Stimulated activated CD8-positive, alpha-beta memory T cell treated with anti-CD3 and anti-CD28 coated beads, Interleukin-15, amount 100 ng/mL, for 24 hours (primary cell): ENCODE measurements at regions not wholly inside any gene's neighbourhood (a gene's known extent, or its start where the extent isn't known, plus 50 kb on each side); places are given as distances from the start of the nearest gene placed in this dataset.
"Not testable (repeated sequence)": the region's sequence is repeated elsewhere in the genome, so short reads cannot be mapped to it uniquely, and the experiment has no call there.

ENCODE experiments used
- DNase-seq: peaks from one replicate; pipeline ENCODE4 v3.0.0-alpha.2; 2020; ENCODE audit warnings: low read depth

GRCh38 chr2:105497094-105497493, 98.2 kb upstream of the FHL2 start:
- no peak for DNase-seq

DNA sequence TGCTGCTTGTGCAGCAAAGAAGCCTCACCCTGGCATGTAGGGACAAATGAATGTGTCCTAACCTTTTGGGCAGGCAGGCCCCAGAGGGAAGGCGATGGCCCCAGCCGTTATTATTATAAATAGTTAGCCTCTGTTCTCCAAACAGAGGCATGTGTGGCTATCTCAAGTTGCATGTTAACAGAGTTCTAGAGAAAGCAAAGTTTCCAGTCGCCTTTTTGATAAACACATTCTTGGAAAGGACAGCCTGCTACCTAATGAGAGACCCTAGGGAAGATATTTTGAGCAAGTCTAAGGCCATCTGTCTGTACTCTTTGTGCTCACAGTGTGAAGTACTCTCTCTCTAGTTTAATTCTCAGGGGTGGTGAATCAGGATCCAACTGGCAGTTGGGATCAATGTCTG, 97.4 kb upstream of the FHL2 start:
- DNase-seq, result no peak

DNA sequence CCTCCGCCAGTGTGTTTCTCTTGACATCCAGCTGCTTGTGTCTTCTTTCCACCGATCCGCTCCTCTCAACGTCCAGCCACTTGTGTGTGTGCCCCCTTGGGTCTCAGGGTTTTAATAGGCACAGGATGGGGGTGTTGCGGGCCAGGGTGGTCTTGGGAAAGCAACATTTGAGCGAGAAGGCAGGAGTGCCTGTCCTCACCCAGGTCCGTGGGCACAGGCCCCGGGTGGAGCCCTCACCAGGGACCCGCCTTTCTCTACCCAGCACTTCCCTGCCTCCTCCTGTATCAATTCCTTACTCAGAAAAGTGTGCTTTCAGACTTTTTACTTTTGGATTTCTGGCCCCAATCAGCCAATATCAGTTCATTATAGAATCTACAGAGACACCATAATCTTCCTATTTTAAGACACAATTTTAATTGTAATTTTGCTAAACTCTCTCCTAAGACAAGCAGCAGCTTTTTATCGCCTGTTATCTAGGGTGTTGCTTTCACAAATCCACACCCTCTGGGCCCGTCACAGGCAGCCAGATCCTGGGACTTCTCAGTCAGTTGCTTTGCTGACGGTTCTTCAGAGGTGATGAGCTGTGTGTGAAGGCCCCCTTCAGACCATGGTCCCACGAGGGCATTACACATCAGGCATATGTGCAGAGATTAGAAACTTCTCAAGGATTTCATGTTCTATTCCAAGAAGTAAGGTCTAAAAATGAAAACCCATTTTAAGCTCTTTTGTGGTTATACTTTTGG, 96.0 kb upstream of the FHL2 start:
- no peak for DNase-seq

DNA sequence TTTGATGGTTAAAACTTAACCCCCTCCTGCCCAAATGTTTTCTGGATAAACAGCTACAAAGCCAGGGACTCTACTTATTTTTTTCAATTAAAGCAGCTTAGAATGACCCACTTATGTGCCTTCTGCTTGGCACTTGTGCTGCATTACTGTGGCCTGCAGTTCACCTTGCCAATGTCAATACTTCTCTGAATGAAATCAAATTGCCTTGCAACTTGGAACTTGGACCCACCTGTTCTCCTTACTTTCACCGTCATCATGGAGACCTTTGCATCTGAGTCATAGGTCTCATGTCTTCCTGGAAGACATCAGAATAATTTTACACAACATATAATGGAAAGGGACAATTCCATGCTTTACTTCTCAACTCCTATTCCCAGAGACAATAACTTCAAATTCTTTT, 92.1 kb upstream of the FHL2 start:
- no peak for DNase-seq

DNA sequence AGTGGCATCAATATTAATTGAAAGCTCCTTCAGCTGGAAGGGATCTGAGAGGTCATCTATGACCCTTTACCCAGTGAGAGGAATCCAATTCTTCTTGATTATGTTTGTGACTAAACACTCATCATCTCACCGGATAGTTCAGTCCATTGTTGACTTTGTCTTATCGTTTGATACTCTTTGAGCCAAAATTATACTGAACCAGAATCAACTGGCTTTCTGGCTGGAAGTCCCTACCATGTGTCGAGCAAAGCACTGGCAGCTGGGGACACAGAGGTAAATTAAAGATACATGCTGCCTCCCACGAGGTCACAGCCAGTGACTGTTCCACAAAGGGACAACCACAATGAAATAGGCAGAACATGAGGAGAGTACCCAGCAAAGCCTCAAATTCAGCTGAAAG, 91.4 kb upstream of the FHL2 start:
- no peak for DNase-seq

DNA sequence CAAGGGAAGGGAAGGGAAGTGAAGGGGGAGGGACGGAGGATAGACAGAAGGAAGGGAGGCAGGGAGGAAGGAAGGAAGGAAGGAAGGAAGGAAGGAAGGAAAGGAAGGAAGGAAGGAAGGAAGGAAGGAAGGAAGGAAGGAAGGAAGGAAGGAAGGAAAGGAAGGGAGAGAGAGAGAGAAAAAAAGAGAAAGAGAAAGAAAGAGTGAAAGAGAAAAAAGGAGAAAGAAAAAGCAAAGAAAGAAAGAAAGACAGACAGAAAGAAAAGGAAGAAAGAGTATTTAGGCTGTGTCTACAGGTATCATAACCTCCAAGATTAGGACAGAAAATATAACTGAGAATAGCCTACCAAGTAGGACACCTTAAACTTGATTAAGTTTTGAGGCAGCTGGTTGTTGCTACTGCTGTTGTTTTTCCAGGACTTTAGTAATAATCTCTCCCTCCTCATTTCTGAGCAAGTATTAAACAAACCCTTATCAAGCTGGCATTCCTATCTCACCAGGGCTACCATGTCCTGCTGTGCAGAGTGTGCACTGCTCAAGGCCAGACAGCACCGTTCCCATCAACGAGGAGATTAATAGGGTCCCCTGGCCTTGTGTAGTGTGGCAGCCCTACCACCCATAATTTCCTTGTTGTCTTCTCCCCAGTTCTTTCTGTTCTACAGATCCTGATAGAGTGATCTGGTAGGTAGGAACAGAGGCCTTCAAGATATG, 90.5 kb upstream of the FHL2 start:
- DNase-seq, result no peak

GRCh38 chr2:105488285-105488684, 89.4 kb upstream of the FHL2 start:
- DNase-seq, result no peak

GRCh38 chr2:105487142-105488069, 88.6 kb upstream of the FHL2 start:
- no peak for DNase-seq

- DNase-seq, result no peak
Measured at GRCh38 chr2:105486762-105487141, 87.9 kb upstream of the FHL2 start.

- no peak for DNase-seq
Measured at GRCh38 chr2:105478670-105479069, 79.8 kb upstream of the FHL2 start.

- not testable (repeated sequence) for DNase-seq
Measured at GRCh38 chr2:105477050-105477620, 78.3 kb upstream of the FHL2 start.

DNA sequence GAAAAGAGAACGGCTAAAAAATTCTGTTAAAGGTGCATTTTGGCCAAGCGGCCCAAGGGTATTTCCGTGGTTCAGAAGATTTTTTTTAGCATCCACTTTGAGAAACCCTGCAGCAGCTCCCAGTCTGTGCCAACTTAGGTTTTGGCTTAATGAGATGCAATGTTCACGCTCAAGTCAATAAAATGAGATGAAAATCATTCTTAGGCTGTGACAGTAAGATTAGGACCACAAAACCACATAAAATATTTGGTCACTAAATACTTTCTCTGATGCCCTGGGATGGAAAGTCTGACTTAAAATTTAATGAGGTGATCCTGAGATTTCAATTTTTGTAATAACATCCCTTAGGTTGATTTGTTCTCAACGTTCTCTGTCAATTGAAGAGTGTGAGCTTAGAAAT, 74.2 kb upstream of the FHL2 start:
- no peak for DNase-seq

- DNase-seq, result no peak
Measured at GRCh38 chr2:105470979-105471378, 72.1 kb upstream of the FHL2 start.

GRCh38 chr2:105469781-105470180, 70.9 kb upstream of the FHL2 start:
- no peak for DNase-seq

DNA sequence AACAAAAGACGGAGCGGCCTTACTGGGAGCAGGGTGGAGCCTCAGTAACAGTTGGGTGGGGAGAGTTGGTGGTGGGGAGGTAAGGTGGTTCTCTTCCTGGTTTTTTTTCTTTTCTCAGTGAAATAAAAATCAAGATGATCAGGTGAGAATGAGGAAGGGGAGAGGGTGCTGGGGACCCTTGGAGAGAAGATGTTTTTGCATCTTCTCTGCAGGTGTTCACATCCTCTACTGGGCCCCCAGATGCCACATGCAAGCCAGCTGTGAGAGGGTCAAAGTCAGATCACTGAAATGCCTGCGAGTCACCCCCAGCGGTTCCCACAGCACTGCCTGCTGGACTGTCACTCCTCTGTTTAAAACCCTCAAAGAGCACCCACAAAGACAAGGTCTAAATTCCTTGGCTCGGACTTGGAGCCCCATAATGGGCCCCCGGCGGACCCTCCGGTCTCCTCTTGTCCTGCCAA, 69.8 kb upstream of the FHL2 start:
- DNase-seq, result no peak

DNA sequence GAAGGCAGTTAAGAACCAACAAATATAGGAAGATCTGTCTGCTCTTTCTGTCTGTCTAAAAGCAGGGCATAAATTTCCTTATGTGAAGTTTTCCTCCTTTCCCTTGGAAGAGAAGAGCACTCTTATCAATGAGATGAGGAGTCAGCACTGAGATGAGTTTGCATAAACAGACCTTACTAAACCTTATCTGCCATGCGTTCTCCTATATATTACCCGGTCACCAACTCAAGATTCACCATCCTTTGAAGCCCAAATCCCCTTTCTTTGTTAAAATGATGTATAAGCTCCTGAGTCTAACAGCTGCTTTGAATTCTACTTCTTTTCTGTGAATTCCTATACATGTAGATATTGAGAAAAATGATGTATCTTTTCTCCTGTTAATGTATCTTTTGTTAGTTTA, 65.5 kb upstream of the FHL2 start:
- no peak for DNase-seq

DNA sequence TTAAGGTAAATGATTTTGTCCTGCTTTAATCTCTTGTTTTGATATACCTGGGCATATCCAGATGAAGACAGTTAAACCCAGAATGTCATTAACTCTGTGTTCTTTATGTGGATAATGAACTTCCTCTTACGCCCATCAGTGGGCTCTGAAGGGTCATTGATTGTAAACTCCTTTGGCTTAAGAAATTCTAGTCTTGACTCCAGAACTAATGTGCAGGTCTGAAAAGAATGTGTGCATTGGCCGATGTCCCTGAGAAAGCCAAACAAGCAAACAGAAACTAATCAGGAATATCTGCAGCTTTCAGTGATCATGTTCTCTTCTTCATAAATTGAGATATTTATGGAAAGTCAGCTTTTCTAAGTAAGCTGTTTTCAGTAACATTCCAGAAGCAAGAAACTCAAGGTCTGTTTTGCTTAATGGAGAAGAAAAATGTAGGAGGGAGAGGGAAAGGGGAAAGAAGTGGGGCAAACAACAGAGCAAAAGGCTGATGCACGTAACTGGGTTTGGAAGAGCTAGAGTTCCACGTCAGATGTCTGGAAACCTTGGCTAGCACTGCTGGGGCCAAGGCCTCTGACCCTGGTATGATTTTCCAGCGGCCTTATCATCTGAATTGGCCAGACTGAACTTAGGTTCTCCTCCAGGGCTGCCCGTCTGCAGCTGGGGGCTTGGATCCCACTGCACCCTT, 61.3 kb upstream of the FHL2 start:
- DNase-seq, result no peak

- DNase-seq, result no peak
Measured at GRCh38 chr2:105458076-105458475, 59.2 kb upstream of the FHL2 start.

GRCh38 chr2:105455488-105456003, 56.7 kb upstream of the FHL2 start:
- DNase-seq, result no peak

GRCh38 chr2:105454801-105455485, 56.1 kb upstream of the FHL2 start:
- no peak for DNase-seq
